GM23248 (cell line): ENCODE measurements at regions not wholly inside any gene's neighbourhood (a gene's known extent, or its start where the extent isn't known, plus 50 kb on each side); places are given as distances from the start of the nearest gene placed in this dataset.

Source experiments
- EZH2 ChIP-seq: fragments of 200-600 bp; sonication (generic); IDR thresholded peaks from 2 replicates; pipeline ENCODE4 v1.6.1; 2018; ENCODE audit warnings: antibody characterized with exemption, mild to moderate bottlenecking; ENCODE audit not compliant: insufficient read depth, poor library complexity, severe bottlenecking
- EZH2phosphoT487 ChIP-seq: fragments of 200-600 bp; sonication (generic); IDR thresholded peaks from 2 replicates; pipeline ENCODE4 v1.6.1; 2018; ENCODE audit warnings: antibody characterized with exemption, moderate library complexity, mild to moderate bottlenecking, low read depth; ENCODE audit not compliant: insufficient read depth

DNA sequence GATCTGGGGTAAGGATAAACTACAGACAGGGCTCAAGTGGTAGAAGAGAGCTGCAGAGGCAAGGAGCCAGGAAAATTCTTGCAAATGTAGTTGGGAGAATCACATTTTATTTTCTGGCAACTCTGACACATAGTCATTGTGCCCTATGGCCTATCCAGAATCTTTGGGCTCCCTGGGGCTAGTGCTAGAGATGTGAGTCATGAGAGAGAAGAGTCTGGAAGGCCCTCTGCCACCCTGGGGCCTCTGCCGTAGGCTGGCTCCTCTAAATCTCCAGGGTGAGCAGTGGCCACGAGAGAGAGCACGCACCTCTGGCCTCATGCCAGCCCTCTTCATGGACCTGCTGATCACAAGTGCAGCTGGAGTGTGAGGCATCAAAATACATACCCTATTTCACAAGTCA is 74.3 kb upstream of the SSBP2 start:
- TF ChIP-seq EZH2phosphoT487 (no peak), EZH2 (no peak)
